ENCODE measurements at regions not wholly inside any gene's neighbourhood (a gene's known extent, or its start where the extent isn't known, plus 50 kb on each side); places are given as distances from the start of the nearest gene placed in this dataset.

DNA sequence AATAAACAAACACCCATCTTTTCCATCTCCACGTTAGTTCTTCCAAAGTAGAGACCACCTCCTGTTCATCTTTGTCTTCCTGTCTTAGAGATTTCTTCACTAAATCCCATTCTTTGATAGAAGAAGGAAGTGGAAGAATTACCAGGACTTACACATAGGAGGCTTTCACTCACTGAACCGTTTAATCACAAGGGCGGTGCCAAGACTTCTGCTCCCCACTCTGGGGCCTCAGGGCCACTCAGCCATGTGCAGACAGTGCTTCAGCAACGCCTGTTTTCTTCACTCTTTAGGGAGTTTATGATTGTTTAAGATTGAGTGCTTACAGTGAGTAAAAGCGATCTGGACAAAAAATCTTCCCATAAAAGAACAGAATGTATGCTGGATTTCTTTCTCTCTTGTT, 63.9 kb upstream of the SORCS3 start:
- DNase-seq, result no peak

DNA sequence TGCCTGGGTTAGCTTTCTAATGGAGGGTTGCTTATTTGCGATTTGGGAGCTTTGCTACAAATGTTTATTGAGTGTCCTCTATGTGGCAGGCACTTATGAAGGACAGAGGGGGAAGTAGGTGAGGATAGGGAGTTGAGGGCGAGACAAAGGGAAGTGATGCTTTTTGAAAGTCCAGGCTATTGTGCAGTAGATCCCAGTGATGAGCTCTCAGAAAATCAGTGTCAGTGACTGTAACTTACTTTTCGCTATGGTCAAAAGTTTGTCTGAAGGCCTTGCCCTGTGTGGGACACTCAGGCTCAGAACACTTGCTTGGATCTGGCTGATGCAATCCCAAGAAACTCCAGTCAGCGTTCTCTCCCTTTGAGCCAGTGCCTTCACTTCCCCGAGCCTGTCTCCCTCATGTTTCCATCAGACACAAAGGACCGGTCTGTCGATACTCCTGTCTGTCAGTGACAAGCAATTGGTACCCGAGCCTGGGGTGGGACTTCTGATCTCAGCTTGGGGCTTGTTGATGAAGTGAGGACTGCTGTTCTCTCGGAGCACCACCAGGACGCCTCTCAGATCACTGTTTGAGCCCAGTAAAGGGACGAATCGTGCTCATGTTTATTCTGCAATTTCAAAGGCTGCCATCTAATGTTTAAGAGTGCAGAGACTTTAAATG, 63.1 kb upstream of the SORCS3 start:
- no peak for DNase-seq

DNA sequence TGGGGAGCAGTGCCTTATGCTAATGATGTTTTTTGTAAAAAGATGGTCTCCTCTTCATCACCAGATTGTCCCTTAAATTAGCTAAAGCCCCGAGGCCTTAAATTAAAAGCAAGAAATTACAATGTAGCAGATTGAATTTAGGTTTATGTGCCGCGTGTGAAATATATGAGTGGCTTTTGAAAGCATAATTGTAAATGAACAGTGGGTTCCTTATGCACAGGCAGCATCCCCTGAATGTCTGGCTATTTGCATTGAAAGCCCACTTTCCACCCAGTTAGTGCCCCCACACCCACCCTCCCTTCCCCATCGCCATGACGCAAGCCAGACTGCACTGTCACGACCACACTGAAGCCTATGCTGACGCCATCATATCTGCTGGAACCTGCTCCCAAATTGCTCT, 62.4 kb upstream of the SORCS3 start:
- no peak for DNase-seq

DNA sequence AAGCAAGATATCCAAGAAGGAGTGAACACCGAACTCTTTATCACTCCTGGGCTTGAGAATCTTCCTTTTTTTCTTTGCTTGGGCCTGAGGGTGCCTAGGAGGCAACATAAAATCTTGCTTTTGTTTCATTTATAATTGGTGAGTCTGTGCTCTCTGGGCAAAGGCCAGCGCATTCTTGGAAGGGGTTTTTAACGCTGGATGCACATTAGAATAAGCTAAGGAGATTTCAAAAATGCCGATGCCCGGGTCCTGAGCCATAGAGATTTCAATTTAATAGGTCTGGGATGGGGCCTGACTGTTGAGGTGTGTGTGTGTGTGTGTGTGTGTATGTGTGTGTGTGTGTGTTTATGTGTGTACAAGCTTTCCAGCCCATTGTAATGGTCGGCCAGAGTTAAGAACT, 62.0 kb upstream of the SORCS3 start:
- no peak for DNase-seq

DNA sequence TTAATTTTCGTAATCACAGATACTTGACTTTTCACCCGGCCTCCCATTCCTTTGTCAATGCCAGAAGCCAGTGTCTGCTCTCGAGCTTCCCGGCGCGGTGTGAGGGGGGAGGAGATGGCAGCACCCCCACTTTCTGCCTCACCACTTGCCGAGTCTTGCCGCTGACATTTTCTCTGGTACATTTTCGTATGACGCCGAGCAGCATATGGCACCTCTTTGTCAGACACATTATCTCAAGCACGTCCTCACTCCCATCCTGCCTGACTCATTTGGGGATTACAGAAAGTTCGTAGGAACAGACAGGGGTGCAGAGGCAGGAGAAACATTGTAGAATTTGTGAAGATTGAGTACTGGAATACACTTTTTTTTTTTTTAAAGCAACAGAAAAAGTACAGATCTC, 60.8 kb upstream of the SORCS3 start:
- DNase-seq, result no peak

DNA sequence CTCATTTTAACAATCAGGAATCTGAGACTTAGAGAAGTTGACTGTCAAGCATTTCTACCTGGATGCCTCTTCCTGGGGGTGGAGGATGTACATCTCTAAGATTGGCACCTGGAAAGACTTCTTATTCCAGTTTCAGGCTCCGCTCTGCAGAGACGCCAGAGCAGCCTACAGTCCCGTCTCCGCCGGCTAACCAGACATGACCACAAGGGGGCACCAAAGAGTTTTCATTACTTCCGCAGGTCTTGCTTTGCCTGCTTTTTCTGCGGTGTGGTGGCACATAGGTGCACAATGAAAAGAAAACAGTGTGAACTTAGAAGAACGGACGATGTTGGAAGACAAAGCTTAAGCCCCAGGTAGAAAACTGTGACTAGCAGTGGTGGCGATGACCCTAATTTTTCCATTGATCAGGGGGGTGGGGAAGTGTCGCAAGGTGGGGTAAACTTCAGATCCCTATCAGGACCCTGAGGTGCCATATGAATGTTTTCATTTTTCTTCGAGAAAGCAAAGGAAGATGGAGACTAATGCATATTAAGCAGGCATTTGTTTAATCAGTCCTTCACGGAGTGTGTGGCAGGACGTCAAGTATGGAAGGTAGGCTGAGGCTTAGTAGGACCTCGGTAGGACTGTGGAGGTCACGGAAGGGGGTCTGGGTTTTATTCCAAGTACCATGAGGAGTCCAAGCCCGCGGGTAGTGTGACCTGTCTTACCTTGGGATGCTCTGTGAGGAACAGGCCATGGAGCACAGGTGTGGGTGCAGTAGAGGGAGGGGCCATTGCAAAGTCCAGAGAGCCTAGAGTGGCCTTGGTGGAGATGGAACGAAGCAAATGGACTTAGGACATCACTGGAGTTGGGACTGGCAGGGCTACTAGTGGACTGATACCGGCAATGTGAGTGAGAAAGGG, 60.1 kb upstream of the SORCS3 start:
- peak; percentile 70 for DNase-seq

DNA sequence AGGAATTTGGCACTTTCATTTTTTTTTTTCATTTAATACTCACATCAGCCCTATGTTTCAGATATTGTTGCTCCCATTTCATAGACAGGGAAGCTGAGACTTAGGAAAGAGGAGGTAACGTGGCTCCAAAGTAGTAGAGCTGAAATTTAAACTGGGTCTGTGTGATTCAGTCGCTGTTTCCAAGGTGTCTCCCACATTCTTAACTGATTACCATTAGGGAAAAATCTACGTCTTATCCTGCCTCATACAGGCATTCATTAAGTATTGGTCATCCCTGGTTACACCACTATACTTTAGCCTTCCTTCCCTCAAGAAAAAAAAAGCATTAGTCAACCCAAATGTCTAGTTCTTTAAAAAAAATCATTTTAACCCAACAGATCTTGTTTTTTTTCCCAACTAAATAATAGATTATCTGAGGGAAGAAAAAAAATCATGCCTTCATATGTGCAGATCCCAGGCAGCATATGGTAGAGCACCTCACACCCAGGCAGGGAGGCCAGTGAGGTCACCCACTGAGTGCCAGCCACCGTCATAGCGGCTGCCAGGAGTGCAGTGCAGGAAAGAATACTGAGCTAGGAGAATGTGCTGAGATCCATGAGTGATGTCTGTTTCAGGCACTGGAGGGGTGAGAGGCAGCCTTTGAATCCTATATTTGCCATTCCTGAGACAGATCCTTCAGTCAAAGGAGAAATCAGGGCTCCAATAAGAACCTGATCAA, 59.0 kb upstream of the SORCS3 start:
- DNase-seq, result no peak

DNA sequence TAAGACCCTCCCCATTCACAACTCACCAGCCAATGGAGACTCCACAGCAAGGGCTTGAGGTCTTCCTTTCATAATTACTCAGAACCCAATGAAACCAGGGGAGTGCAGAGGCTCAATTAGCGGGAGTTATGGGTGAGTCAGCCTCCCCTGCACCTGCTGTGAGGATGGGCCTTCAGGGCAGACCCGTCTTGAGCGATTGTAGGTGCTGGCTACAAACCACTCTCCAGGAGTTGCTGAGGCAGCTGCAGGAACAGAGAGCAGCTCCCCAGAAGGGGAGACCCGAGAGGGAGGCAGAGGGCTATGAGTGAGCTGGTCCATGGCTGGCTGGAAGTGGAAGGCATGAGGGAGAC, 58.5 kb upstream of the SORCS3 start:
- peak; percentile 2 for DNase-seq

DNA sequence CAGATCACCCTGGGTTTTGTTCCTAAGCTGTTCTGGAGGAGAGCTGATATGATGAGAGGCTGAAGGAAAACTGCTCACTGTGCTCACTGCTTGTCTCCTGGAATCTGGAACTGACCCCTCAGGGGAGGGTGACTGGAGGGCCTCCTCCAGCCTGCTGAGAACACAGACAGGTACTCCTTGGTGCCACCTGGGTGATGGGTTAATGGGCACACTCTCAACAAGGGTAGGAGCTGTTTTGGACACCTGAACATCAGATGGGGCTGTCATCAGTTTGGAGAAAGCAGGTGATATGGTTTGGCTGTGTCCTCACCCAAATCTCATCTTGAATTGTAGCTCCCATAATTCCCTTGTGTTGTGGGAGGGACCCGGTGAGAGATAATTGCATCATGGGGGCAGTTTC, 58.1 kb upstream of the SORCS3 start:
- DNase-seq, result no peak

DNA sequence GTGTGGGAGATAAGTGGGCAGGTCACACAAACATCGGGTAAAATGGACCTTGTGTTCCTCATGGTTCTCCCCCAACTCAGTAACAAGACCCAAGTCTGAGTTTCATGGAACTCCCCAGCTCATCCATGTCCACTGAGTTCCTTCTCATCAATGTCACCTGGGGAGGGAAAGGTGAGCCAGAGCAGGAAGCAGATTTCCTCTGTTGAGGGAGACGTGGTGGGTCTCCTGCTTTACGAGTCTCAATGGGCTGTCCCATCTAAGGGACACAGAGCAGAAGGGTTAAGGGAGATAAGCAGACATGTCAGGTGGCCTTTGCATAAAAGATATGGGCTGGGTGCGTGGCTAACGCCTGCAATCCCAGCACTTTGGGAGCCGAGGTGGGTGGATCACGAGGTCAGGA, 56.5 kb upstream of the SORCS3 start:
- no peak for DNase-seq

DNA sequence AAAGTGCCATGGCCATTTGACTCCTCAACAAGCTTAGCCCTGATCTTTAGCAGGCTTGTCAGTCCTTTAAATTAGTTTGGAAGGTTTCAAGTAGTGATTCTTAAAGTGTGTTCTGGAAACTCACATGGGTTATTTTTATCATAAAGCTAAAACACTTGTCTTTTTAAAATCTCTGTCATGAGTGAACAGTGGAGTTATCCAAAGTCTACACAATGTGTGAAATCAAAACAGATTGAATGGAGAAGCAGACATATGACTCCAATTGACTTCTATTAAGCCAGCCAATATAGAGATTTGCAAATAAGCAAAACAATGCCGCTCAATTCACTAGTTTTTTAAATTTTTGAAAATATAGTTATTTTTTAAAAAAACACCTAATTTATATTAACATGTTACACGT, 53.3 kb upstream of the SORCS3 start:
- DNase-seq, result no peak

DNA sequence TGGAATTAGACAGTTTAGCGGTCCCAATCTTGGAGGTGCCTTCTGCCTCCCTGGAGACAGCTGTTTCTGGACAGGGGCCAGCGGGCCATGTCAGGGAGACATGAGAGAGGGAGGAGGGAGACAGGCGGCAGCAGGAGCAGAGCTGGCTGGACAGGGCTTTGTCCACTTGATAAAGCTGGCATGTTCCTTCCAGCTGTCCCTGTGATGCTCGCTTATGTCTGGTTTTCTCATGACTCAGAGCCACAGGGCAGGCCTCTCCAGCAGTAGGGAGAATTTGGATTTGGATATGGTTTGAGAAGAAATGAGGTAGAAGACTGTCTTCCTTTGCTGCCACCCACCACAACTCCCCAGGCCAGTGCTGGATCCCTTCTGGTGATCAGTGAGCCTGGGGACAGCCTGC, 51.7 kb upstream of the SORCS3 start:
- DNase-seq, result no peak

DNA sequence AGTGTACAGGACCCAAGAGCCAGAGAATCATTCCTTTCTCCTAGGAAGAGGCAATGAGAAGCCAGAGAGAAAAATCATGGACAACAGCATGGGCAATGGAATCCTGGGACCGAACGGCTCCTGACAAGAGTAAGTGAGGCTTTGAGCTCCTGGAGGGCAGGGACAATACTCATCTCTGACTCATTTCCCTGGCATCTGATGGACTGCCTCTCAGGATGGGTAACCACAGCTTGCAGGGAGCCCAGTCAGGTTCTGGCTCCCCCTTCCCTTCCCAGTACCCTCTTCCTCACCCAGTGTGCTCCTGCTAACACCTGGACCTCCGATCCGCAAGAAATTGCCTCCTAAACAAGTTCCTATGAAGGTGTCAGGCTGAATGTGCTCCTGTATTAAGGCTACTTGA, 51.2 kb upstream of the SORCS3 start:
- DNase-seq, result no peak
